ENCODE measurements at regions not wholly inside any gene's neighbourhood (a gene's known extent, or its start where the extent isn't known, plus 50 kb on each side); places are given as distances from the start of the nearest gene placed in this dataset.

GRCh38 chr20:22821081-22821727 lies 213.9 kb upstream of the SSTR4 start:
- no peak overlapping the region for H3K9ac ChIP-seq (ENCODE audit: insufficient read depth, low read depth, low read length)
- FAIRE-seq = no peak
- intact Hi-C loops (cut with micrococcal nuclease; ENCODE audit: unreplicated experiment) (no loop called here), in situ Hi-C loops (cut with HindIII; ENCODE audit: extremely low pct_ligation_motif_present, low pct_unique_long_range_greater_than_20kb) (no loop called here)
- no peaks in the 10 kb centered on the region for H3K36me3 ChIP-seq (replicated peaks in 1 of 2; ENCODE audit: control insufficient read depth in 1 of 2, insufficient read depth in 2 of 2, low read length in 2 of 2)
- CTCF ChIA-PET (ENCODE audit: low intra/inter-chr PET ratio, low total read pairs) = no interaction called here
- no peak for DNase-seq (ENCODE audit: low spot score)
- H3K4me2 ChIP-seq (ENCODE audit: low read depth, low read length) = no peak overlapping the region
- ATAC-seq = no peak
- H3K27me3 ChIP-seq (ENCODE audit: control insufficient read depth in 1 of 2, insufficient read depth in 2 of 2, low read length in 2 of 2) = peaks cover 0 to 4% of the 10 kb centered on the region in 2 experiments; a peak in 2 of 5 replicates
- H3K27ac ChIP-seq (ENCODE audit: extremely low read length, insufficient read depth, low read length) = no peak overlapping the region
- TF ChIP-seq ZC3H4 (CRISPR knock-in tag; IDR thresholded peaks at IDR 0.05; ENCODE audit: borderline replicate concordance) (no peak), ZC3H13 (CRISPR knock-in tag; IDR thresholded peaks at IDR 0.05) (no peak), ZNF496 (CRISPR knock-in tag; IDR thresholded peaks at IDR 0.05; ENCODE audit: insufficient replicate concordance) (no peak), ZMYM4 (CRISPR knock-in tag; IDR thresholded peaks at IDR 0.05) (no peak), TGIF2 (CRISPR knock-in tag; IDR thresholded peaks at IDR 0.05) (no peak), ZBTB38 (CRISPR knock-in tag; IDR thresholded peaks at IDR 0.05) (no peak), KMT2B (CRISPR knock-in tag; IDR thresholded peaks at IDR 0.05) (no peak), ZNF576 (CRISPR knock-in tag; IDR thresholded peaks at IDR 0.05) (no peak), THYN1 (CRISPR knock-in tag; IDR thresholded peaks at IDR 0.05; ENCODE audit: borderline replicate concordance, low read depth) (no peak), HNF1A (IDR thresholded peaks at IDR 0.05; ENCODE audit: low read depth) (no peak), HNF1A (CRISPR knock-in tag; IDR thresholded peaks at IDR 0.05; ENCODE audit: borderline replicate concordance) (no peak)
- no peak overlapping the region for H2AFZ ChIP-seq (ENCODE audit: low read length)
- no peaks in the 10 kb centered on the region for H3K4me1 ChIP-seq (ENCODE audit: insufficient read depth, low read length)
- no TSS peak for BruUV-seq (replicated peaks)
- no peak overlapping the region for H3K4me3 ChIP-seq (replicated peaks in 1 of 3; ENCODE audit: insufficient read depth in 1 of 3, low read depth in 2 of 3, low read length in 3 of 3)
- no peaks in the 10 kb centered on the region for H3K79me2 ChIP-seq (ENCODE audit: insufficient read depth, low read length)
- 27% methylated on average over 7 of the region's 7 CpGs for WGBS (ENCODE audit: low lambda C conversion rate)
- no peaks in the 10 kb centered on the region for H4K20me1 ChIP-seq (ENCODE audit: insufficient read depth, low read length)
- no peaks in the 10 kb centered on the region for H3K9me3 ChIP-seq (ENCODE audit: low read length)
- POLR2A ChIA-PET = no interaction called here

Data from HepG2 (cell line).